ENCODE measurements at regions not wholly inside any gene's neighbourhood (a gene's known extent, or its start where the extent isn't known, plus 50 kb on each side); places are given as distances from the start of the nearest gene placed in this dataset.

DNA sequence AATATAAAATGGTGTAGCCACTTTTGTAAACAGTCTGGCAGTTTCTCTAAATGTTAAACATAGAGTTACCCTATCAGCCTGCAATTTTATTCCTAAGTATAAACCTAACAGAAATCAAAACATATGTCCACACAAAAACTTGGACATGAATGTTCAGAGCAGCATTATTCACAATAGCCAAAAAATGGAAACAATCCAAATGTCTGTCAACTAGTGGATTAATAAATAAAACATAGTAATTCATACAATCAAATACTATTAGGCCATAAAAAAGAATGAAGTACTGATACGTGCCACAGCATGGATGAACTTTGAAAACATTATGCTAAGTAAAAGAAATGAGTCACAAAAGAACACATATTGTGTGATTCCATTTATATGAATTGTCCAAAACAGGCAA, 196.5 kb downstream of the NUAK1 start:
- TF ChIP-seq GATA2 (IDR thresholded peaks at IDR 0.05; ENCODE audit: low read depth, low read length) = no peak
- TF ChIP-seq GATA3 (IDR thresholded peaks at IDR 0.05; ENCODE audit: low read depth, low read length) = no peak

Measured in SH-SY5Y (cell line).